ENCODE measurements at regions not wholly inside any gene's neighbourhood (a gene's known extent, or its start where the extent isn't known, plus 50 kb on each side); places are given as distances from the start of the nearest gene placed in this dataset.

GRCh38 chr17:72376526-72377345, 255.9 kb downstream of the SOX9 start:
- DNase-seq = no peak
- Histone ChIP-seq H3K4me1 (no peaks in the 10 kb centered on the region), H3K9me3 (no peaks in the 10 kb centered on the region), H3K4me3 (no peak overlapping the region), H3K9ac (ENCODE audit: low read depth in 2 of 2, low read length in 2 of 2) (no peak overlapping the region), H3K27ac (no peak overlapping the region), H3K36me3 (no peaks in the 10 kb centered on the region), H3K27me3 (no peaks in the 10 kb centered on the region)
- no peak for TF ChIP-seq CTCF (IDR thresholded peaks at IDR 0.05)
- intact Hi-C loops (cut with DNase I) = no loop called here

- Histone ChIP-seq H3K27ac (no peak overlapping the region), H3K9ac (ENCODE audit: low read depth in 2 of 2, low read length in 2 of 2) (no peak overlapping the region), H3K4me1 (no peaks in the 10 kb centered on the region), H3K9me3 (no peaks in the 10 kb centered on the region), H3K27me3 (no peaks in the 10 kb centered on the region), H3K4me3 (no peak overlapping the region), H3K36me3 (no peaks in the 10 kb centered on the region)
- DNase-seq = no peak
- intact Hi-C loops (cut with DNase I) = no loop called here
- TF ChIP-seq CTCF (IDR thresholded peaks at IDR 0.05) = no peak
Observed at GRCh38 chr17:72378414-72379390, 257.9 kb downstream of the SOX9 start.

- Histone ChIP-seq H3K27ac (no peak overlapping the region), H3K9me3 (no peaks in the 10 kb centered on the region), H3K4me3 (no peak overlapping the region), H3K36me3 (no peaks in the 10 kb centered on the region), H3K27me3 (no peaks in the 10 kb centered on the region), H3K9ac (ENCODE audit: low read depth in 2 of 2, low read length in 2 of 2) (no peak overlapping the region), H3K4me1 (no peaks in the 10 kb centered on the region)
- no peak for TF ChIP-seq CTCF (IDR thresholded peaks at IDR 0.05)
- intact Hi-C loops (cut with DNase I) = no loop called here
- no peak for DNase-seq
Observed at GRCh38 chr17:72379516-72379915, 258.7 kb downstream of the SOX9 start.

- Histone ChIP-seq H3K9me3 (no peaks in the 10 kb centered on the region), H3K9ac (ENCODE audit: low read depth in 2 of 2, low read length in 2 of 2) (no peak overlapping the region), H3K27me3 (no peaks in the 10 kb centered on the region), H3K36me3 (no peaks in the 10 kb centered on the region), H3K4me3 (no peak overlapping the region), H3K4me1 (no peaks in the 10 kb centered on the region), H3K27ac (no peak overlapping the region)
- intact Hi-C loops (cut with DNase I) = no loop called here
- no peak for TF ChIP-seq CTCF (IDR thresholded peaks at IDR 0.05)
- no peak for DNase-seq
Observed at GRCh38 chr17:72380120-72380519, 259.3 kb downstream of the SOX9 start.

GRCh38 chr17:72380737-72381136, 259.9 kb downstream of the SOX9 start:
- no peak for TF ChIP-seq CTCF (IDR thresholded peaks at IDR 0.05)
- Histone ChIP-seq H3K27me3 (no peaks in the 10 kb centered on the region), H3K4me1 (no peaks in the 10 kb centered on the region), H3K27ac (no peak overlapping the region), H3K4me3 (no peak overlapping the region), H3K9ac (ENCODE audit: low read depth in 2 of 2, low read length in 2 of 2) (no peak overlapping the region), H3K9me3 (no peaks in the 10 kb centered on the region), H3K36me3 (no peaks in the 10 kb centered on the region)
- intact Hi-C loops (cut with DNase I) = no loop called here
- DNase-seq = no peak

All from colonic mucosa (tissue), 4 donors.